Thoracic aorta (tissue), 2 donors: ENCODE measurements at regions not wholly inside any gene's neighbourhood (a gene's known extent, or its start where the extent isn't known, plus 50 kb on each side); places are given as distances from the start of the nearest gene placed in this dataset.
"Not testable (repeated sequence)": the region's sequence is repeated elsewhere in the genome, so short reads cannot be mapped to it uniquely, and the experiment has no call there.

Experiments used
- ATAC-seq: fragments of 150-250 bp; one replicate; pipeline ENCODE4 v1.8.0; 2017; ENCODE audit warnings: low read depth; ENCODE audit not compliant: insufficient number of reproducible peaks, low FRiP score
- DNase-seq: peaks from one replicate; pipeline ENCODE4 v3.0.0-alpha.2; 2020; ENCODE audit warnings: low spot score
- H3K27ac ChIP-seq, 2 donors: fragments of 200-600 bp; sonication (generic); 1 replicate in 1 of 2; 2 replicates in 1 of 2; pipeline ENCODE4 v1.5.1; 2016; ENCODE audit warnings: mild to moderate bottlenecking in 2 of 2, moderate library complexity in 2 of 2
- H3K27me3 ChIP-seq: fragments of 200-600 bp; sonication (generic); replicated peaks from 2 replicates; pipeline ENCODE4 v1.6.0; 2016; ENCODE audit warnings: mild to moderate bottlenecking; ENCODE audit not compliant: insufficient read depth
- H3K36me3 ChIP-seq: fragments of 200-600 bp; sonication (generic); one replicate; pipeline ENCODE4 v1.5.1; 2016
- H3K4me1 ChIP-seq, 2 donors: fragments of 200-600 bp; sonication (generic); 1 replicate in 1 of 2; 2 replicates in 1 of 2; pipeline versions ENCODE4 v1.5.1 to v1.6.0; 2016; ENCODE audit warnings: low read depth in 2 of 2, mild to moderate bottlenecking in 1 of 2; ENCODE audit not compliant: control insufficient read depth in 1 of 2
- H3K4me3 ChIP-seq: fragments of 200-600 bp; sonication (generic); 2 replicates; pipeline ENCODE4 v1.5.1; 2016; ENCODE audit warnings: mild to moderate bottlenecking
- H3K9me3 ChIP-seq: fragments of 200-600 bp; sonication (generic); 2 replicates; pipeline ENCODE4 v1.5.1; 2016
- TF ChIP-seq, protein P1 (sequence below): fragments of 200-600 bp; sonication (generic); IDR thresholded peaks from one replicate; pipeline ENCODE4 v1.5.1; 2019; ENCODE audit warnings: antibody characterized with exemption

DNA sequence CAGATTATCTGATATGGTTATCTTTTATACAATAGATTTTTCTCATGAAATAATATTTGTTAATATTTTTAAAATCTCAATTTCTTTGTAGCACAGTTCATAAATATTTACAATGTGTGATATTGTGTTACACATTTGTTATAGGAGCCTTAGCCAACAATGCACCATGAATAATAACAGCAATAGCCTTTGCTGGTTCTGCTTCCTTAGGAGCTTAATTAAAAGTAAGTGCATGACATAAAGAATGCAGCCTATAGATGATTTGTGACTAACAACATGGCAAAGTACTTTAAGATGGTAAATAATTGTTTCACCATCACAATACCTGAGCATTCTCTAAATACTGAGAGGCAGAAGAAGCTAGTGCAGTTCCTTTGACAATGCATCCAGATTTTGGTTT is 156.3 kb upstream of the RASSF8 start:
- ATAC-seq (no peak), DNase-seq (no peak)
- no peak overlapping the region for H3K4me3 ChIP-seq
- no peaks in the 10 kb centered on the region for H3K9me3 ChIP-seq
- TF ChIP-seq, protein P1, sequence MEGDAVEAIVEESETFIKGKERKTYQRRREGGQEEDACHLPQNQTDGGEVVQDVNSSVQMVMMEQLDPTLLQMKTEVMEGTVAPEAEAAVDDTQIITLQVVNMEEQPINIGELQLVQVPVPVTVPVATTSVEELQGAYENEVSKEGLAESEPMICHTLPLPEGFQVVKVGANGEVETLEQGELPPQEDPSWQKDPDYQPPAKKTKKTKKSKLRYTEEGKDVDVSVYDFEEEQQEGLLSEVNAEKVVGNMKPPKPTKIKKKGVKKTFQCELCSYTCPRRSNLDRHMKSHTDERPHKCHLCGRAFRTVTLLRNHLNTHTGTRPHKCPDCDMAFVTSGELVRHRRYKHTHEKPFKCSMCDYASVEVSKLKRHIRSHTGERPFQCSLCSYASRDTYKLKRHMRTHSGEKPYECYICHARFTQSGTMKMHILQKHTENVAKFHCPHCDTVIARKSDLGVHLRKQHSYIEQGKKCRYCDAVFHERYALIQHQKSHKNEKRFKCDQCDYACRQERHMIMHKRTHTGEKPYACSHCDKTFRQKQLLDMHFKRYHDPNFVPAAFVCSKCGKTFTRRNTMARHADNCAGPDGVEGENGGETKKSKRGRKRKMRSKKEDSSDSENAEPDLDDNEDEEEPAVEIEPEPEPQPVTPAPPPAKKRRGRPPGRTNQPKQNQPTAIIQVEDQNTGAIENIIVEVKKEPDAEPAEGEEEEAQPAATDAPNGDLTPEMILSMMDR: no peak
- no peak overlapping the region for H3K27ac ChIP-seq
- H3K4me1 ChIP-seq: no peaks in the 10 kb centered on the region
- H3K27me3 ChIP-seq: no peaks in the 10 kb centered on the region
- H3K36me3 ChIP-seq: no peaks in the 10 kb centered on the region

DNA sequence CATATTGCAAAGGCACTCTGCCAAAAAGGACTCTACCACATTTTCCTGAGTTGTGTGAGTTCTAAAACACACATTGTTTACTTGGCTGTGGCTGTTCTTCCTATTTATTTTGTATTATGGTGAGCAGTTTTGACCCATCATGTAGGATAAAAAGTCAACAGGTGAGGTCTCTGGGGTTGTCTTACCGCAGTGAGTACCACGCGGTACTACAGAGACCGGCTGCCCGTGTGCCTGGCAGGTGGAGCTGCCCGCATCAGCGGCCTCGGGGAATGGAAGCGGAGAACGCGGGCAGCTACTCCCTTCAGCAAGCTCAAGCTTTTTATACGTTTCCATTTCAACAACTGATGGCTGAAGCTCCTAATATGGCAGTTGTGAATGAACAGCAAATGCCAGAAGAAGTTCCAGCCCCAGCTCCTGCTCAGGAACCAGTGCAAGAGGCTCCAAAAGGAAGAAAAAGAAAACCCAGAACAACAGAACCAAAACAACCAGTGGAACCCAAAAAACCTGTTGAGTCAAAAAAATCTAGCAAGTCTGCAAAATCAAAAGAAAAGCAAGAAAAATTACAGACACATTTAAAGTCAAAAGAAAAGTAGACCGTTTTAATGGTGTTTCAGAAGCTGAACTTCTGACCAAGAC is 155.3 kb upstream of the RASSF8 start:
- H3K27ac ChIP-seq, H3K36me3 ChIP-seq, H3K4me3 ChIP-seq, ATAC-seq, H3K9me3 ChIP-seq, H3K27me3 ChIP-seq, DNase-seq, H3K4me1 ChIP-seq: not testable (repeated sequence)

DNA sequence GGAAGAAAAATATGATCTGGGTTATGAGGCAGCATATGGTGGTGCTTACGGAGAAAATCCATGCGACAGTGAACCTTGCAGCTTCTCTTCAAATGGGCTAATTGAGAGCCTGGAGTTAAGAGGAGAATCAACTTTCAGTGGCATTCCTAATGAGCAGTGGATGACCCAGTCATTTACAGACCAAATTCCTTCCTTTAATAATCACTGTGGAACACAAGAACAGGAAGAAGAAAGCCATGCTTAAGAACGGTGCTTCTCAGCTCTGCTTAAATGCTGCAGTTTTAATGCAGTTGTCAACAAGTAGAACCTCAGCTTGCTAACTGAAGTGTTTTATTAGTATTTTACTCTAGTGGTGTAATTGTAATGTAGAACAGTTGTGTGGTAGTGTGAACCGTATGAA is 154.2 kb upstream of the RASSF8 start:
- not testable (repeated sequence) for H3K36me3 ChIP-seq, ATAC-seq

DNA sequence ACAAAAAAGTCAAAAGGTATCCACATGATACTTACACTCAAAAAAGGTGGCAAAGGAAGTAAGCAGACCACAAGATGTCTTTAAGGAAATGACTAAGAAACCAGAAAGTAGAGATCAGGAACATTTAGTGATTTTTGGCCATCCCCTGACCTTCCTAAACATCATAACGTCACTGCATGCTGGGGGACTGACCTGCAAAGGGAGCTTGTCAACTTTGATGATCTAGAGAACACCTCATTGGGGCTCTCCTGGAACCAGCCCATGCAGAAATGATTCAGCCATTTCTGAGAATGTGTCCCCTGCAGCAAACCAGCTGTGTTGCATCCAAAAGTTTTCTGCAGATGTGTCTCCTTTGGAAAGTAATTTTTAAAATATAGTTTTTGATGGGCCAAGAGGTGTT is 152.2 kb upstream of the RASSF8 start:
- Histone ChIP-seq H3K4me3 (no peak overlapping the region), H3K27ac (no peak overlapping the region), H3K9me3 (no peaks in the 10 kb centered on the region), H3K4me1 (no peaks in the 10 kb centered on the region), H3K36me3 (no peaks in the 10 kb centered on the region), H3K27me3 (no peaks in the 10 kb centered on the region)
- TF ChIP-seq, protein P1: no peak
- ATAC-seq (no peak), DNase-seq (no peak)

More for the DNA sequence above, 154.2 kb upstream of the RASSF8 start:
- H3K9me3 ChIP-seq, H3K4me1 ChIP-seq, DNase-seq, H3K4me3 ChIP-seq, H3K27ac ChIP-seq, H3K27me3 ChIP-seq: not testable (repeated sequence)

DNA sequence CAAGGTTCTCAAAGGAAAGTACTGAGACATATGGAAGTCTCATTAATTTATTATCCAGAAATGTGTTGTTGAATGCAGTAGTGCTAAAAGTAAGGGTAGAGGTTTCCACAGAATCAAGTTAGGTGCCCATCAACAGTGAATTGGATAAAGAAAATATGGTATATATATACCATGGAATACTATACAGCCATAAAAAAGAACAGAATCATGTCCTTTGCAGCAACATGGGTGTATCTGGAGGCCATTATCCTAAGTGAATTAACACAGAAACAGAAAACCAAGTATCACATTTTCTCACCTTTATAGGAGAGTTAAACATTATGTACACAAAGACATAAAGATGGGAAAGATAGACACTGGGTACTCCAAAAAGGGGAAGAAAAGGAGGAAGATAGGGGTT is 149.9 kb upstream of the RASSF8 start:
- Histone ChIP-seq H3K9me3 (no peaks in the 10 kb centered on the region), H3K36me3 (no peaks in the 10 kb centered on the region), H3K4me3 (no peak overlapping the region), H3K27me3 (no peaks in the 10 kb centered on the region), H3K27ac (no peak overlapping the region), H3K4me1 (no peaks in the 10 kb centered on the region)
- DNase-seq (no peak), ATAC-seq (no peak)
- TF ChIP-seq, protein P1: no peak

DNA sequence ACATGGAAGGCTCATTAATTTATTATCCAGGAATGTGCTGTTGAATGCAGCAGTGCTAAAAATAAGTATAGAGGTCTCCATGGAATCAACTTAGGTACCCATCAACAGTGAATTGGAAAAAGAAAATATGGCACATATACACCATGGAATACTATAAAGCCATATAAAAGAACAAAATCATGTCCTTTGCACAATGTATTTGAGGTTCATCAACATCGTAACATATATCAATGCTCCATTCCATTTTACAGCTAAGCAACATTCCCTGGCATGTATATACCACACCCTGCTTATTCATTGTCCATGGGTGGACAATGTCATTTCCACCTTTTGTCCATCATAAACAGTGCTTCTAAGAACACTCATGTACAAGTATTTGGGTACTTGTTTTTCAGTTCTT is 147.8 kb upstream of the RASSF8 start:
- H3K4me3 ChIP-seq: no peak overlapping the region
- no peaks in the 10 kb centered on the region for H3K36me3 ChIP-seq
- no peak for ATAC-seq
- no peaks in the 10 kb centered on the region for H3K4me1 ChIP-seq
- DNase-seq: no peak
- TF ChIP-seq, protein P1: no peak
- H3K9me3 ChIP-seq: no peaks in the 10 kb centered on the region
- no peaks in the 10 kb centered on the region for H3K27me3 ChIP-seq
- no peak overlapping the region for H3K27ac ChIP-seq
